ENCODE measurements at regions not wholly inside any gene's neighbourhood (a gene's known extent, or its start where the extent isn't known, plus 50 kb on each side); places are given as distances from the start of the nearest gene placed in this dataset.

DNA sequence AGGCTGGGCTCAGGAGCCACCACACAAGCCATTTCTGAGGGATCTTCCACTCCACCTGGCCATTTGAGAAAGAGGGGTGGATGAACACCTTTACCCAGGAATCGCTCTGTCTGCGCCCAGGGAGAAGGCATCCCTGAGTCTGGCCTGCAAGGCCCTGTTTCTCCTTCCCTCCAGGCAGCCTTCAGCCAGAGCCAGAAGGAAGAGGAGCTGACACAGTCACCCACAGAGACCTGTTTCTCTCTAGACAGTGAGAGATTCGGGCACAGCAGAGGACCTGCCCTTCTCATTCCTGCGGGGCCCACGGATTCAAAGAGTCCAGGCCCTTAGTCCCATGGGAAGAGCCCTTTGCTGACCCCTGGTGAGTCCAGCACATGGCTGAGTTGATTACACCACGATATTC, 127.5 kb upstream of the TNS3 start:
- no peak for DNase-seq (ENCODE audit: low read depth)
- TF ChIP-seq, protein P1, sequence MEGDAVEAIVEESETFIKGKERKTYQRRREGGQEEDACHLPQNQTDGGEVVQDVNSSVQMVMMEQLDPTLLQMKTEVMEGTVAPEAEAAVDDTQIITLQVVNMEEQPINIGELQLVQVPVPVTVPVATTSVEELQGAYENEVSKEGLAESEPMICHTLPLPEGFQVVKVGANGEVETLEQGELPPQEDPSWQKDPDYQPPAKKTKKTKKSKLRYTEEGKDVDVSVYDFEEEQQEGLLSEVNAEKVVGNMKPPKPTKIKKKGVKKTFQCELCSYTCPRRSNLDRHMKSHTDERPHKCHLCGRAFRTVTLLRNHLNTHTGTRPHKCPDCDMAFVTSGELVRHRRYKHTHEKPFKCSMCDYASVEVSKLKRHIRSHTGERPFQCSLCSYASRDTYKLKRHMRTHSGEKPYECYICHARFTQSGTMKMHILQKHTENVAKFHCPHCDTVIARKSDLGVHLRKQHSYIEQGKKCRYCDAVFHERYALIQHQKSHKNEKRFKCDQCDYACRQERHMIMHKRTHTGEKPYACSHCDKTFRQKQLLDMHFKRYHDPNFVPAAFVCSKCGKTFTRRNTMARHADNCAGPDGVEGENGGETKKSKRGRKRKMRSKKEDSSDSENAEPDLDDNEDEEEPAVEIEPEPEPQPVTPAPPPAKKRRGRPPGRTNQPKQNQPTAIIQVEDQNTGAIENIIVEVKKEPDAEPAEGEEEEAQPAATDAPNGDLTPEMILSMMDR (conservative IDR thresholded peaks at IDR 0.05; ENCODE audit: control insufficient read depth, insufficient read depth, low read depth, low read length): no peak
- H3K4me3 ChIP-seq (ENCODE audit: control insufficient read depth, low read depth, low read length): no peak overlapping the region

DNA sequence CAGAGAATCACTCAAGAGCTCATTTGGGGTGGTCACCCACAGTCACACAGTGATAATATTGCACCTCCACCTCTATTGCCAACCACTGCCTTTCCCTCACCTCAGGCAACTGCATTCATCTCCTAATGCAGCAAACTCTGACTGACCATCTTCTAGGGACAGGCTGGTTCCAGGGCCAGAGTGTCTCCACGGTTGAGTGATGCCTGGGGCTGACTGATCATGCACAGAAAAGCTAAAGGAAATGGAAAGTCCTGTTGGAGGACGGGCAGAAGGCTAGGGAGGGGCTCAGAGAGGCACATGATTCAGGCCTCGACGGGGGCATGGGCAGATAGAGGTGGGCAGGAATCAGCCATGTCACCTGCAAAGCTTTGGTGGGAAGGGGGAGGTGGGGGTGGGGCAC, 127.1 kb upstream of the TNS3 start:
- H3K4me3 ChIP-seq (ENCODE audit: control insufficient read depth, low read depth, low read length): no peak overlapping the region
- no peak for DNase-seq (ENCODE audit: low read depth)
- TF ChIP-seq, protein P1 (conservative IDR thresholded peaks at IDR 0.05; ENCODE audit: control insufficient read depth, insufficient read depth, low read depth, low read length): no peak

DNA sequence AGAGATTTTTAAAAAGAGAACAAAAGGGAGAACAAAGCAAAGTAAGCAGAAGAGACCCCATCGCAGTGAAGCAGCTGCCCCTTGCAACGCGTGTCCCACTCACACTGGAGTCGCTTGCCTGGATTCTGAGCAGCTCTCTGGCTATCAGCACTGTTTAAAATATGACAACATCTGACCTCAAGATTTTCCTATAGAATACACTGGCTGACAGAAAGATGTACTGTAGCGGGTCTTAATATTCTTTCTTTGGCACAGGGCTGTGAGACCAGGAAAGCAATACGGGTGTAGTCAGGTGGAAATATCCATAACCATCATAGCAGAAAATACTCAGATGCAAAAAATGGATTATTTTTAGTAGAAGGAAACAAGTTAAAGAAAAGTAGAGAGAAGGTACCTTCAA, 125.7 kb upstream of the TNS3 start:
- DNase-seq (ENCODE audit: low read depth): no peak
- H3K4me3 ChIP-seq (ENCODE audit: control insufficient read depth, low read depth, low read length): no peak overlapping the region
- TF ChIP-seq, protein P1 (conservative IDR thresholded peaks at IDR 0.05; ENCODE audit: control insufficient read depth, insufficient read depth, low read depth, low read length): no peak

DNA sequence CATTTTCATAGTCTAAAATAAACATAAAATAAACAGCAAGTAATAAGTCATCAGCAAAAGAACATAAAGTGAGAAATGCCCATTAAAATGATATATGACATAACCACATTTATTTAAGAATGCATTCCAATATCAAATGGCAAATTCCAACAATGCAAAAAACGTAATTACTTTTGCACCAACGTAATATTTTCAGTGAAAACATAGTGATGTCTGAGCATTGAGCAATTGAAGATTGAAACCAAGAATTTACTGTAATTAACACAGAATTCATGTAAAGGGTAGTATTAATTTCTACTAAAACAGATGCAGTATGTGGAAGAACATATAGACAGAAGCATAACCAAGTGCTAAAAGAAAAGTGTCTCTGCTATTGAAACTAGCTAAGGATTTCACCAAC, 123.0 kb upstream of the TNS3 start:
- no peak for DNase-seq (ENCODE audit: low read depth)
- TF ChIP-seq, protein P1 (conservative IDR thresholded peaks at IDR 0.05; ENCODE audit: control insufficient read depth, insufficient read depth, low read depth, low read length): no peak

DNA sequence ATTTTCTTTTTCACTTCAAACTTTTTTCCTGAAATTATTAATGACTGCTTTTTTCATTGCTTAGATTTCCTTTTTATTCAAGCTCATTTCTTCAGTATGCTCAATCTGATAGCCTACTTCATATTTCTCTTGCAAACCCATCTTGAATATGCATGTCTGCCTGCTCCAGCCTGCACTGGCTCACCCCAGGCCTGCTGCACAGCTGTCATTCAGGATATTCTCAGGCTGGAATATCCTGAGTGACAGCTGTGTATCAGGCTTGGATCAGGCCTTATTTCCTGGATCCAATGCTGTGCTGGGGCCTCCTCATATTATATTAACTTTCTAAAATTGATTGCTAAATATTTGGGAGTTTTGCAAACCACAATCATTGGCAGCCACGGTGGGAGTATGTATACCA, 120.2 kb upstream of the TNS3 start:
- TF ChIP-seq, protein P1 (conservative IDR thresholded peaks at IDR 0.05; ENCODE audit: control insufficient read depth, insufficient read depth, low read depth, low read length): no peak
- no peak for DNase-seq (ENCODE audit: low read depth)
- no peak overlapping the region for H3K4me3 ChIP-seq (ENCODE audit: control insufficient read depth, low read depth, low read length)

More for the DNA sequence above, 123.0 kb upstream of the TNS3 start:
- H3K4me3 ChIP-seq (ENCODE audit: control insufficient read depth, low read depth, low read length): no peak overlapping the region

DNA sequence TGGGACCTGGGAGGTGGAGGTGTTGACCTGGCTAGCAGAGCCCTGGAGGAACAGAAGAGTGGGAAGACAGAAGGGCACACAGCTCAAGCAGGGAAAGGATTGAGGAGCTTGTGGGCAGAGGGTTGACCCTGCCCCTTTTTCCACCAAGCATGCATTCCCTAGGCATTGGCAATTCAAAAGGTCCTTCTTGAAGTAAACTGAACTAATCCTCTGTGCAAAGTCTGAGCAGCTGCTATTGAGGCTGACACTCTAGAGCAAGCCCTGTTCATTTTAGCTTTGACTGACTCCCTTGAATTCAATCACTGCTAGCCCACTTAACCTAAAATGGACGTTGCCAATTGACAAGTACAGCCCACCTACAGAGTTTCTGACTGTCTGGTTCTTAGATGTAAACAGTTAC, 116.5 kb upstream of the TNS3 start:
- TF ChIP-seq, protein P1 (conservative IDR thresholded peaks at IDR 0.05; ENCODE audit: control insufficient read depth, insufficient read depth, low read depth, low read length): no peak
- DNase-seq (ENCODE audit: low read depth): no peak
- no peak overlapping the region for H3K4me3 ChIP-seq (ENCODE audit: control insufficient read depth, low read depth, low read length)

DNA sequence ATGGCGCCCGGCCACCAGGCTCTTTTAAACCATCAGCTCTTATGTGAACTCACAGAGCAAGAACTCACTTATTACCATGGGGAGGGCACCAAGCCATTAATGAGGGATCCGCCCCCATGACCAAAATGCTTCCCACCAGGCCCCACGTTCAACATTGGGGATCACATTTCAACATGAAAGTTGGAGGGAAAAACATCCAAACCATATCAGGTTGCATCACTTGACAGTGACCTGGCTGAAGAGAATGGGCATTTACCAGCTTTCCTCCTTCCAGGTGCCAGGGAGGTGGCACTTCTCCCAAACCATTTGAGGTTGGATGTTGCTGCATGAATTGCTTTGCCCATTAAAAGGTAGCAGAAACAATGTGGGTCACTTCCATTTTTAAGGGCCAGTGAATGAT, 115.6 kb upstream of the TNS3 start:
- no peak for DNase-seq (ENCODE audit: low read depth)
- H3K4me3 ChIP-seq (ENCODE audit: control insufficient read depth, low read depth, low read length): no peak overlapping the region
- TF ChIP-seq, protein P1 (conservative IDR thresholded peaks at IDR 0.05; ENCODE audit: control insufficient read depth, insufficient read depth, low read depth, low read length): no peak
